HEK293T (cell line): ENCODE measurements at regions not wholly inside any gene's neighbourhood (a gene's known extent, or its start where the extent isn't known, plus 50 kb on each side); places are given as distances from the start of the nearest gene placed in this dataset.

Experiments used
- ARNT ChIP-seq: fragments of 450-650 bp; IDR thresholded peaks from 2 replicates; pipeline ENCODE4 v1.6.1; 2017; ENCODE audit warnings: mild to moderate bottlenecking
- BHLHE40 ChIP-seq: fragments of 450-650 bp; IDR thresholded peaks from 2 replicates; pipeline ENCODE4 v1.6.1; 2016; ENCODE audit warnings: mild to moderate bottlenecking, moderate library complexity, borderline replicate concordance
- ELF4 ChIP-seq: fragments of 450-650 bp; IDR thresholded peaks from 2 replicates; pipeline ENCODE4 v1.6.1; 2017; ENCODE audit warnings: antibody characterized with exemption
- FOXK2 ChIP-seq: fragments of 450-650 bp; IDR thresholded peaks from 2 replicates; pipeline ENCODE4 v1.6.1; 2016; ENCODE audit warnings: mild to moderate bottlenecking
- FOXM1 ChIP-seq: fragments of 450-650 bp; IDR thresholded peaks from 2 replicates; pipeline ENCODE4 v1.6.1; 2017; ENCODE audit warnings: mild to moderate bottlenecking, borderline replicate concordance
- L3MBTL2 ChIP-seq: fragments of 450-650 bp; conservative IDR thresholded peaks from 2 replicates; pipeline ENCODE4 v1.6.1; 2016; ENCODE audit warnings: mild to moderate bottlenecking
- LEF1 ChIP-seq: fragments of 450-650 bp; IDR thresholded peaks from 2 replicates; pipeline ENCODE4 v1.6.1; 2017; ENCODE audit warnings: mild to moderate bottlenecking, borderline replicate concordance
- NFRKB ChIP-seq: fragments of 450-650 bp; IDR thresholded peaks from 2 replicates; pipeline ENCODE4 v1.6.1; 2016; ENCODE audit warnings: mild to moderate bottlenecking, moderate library complexity
- PKNOX1 ChIP-seq: fragments of 450-650 bp; IDR thresholded peaks from 2 replicates; pipeline ENCODE4 v1.6.1; 2016
- SP1 ChIP-seq: fragments of 450-650 bp; IDR thresholded peaks from 2 replicates; pipeline ENCODE4 v1.6.1; 2017
- SUZ12 ChIP-seq: fragments of 450-650 bp; IDR thresholded peaks from 2 replicates; pipeline ENCODE4 v1.6.1; 2016; ENCODE audit warnings: mild to moderate bottlenecking
- TARDBP ChIP-seq: fragments of 450-650 bp; IDR thresholded peaks from 2 replicates; pipeline ENCODE4 v1.6.1; 2016

DNA sequence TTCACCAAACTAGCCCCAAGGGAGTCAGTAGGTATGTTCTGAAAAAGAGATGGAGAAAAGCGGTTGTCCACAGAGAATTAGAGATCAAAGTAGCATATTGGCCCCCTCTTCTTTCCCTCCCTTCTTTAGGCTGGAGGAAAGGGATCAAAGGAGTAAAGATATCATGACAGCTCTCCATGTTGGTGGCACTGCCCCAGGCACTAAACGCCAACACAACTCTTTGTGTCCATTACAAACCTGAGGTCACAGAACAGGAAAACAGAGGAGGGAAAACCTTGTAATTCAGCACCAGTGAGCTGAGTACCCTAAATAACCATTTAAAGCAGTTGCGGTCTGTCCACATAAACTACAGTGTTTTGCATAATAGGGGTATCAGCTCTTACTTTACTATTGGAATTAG, 113.0 kb upstream of the TFAP2D start:
- TF ChIP-seq FOXM1 = no peak
- no peak for TF ChIP-seq SP1
- TF ChIP-seq SUZ12 = no peak
- no peak for TF ChIP-seq TARDBP
- TF ChIP-seq L3MBTL2 = no peak
- no peak for TF ChIP-seq FOXK2
- TF ChIP-seq BHLHE40 = no peak
- TF ChIP-seq NFRKB = no peak
- no peak for TF ChIP-seq PKNOX1
- TF ChIP-seq ARNT = no peak
- TF ChIP-seq LEF1 = no peak
- TF ChIP-seq ELF4 = no peak
